Fibroblast of pulmonary artery (primary cell): ENCODE measurements at regions not wholly inside any gene's neighbourhood (a gene's known extent, or its start where the extent isn't known, plus 50 kb on each side); places are given as distances from the start of the nearest gene placed in this dataset.

Source experiments
- DNase-seq: peaks from one replicate; pipeline ENCODE4 v3.0.0-alpha.2; 2010; ENCODE audit warnings: low read depth
- H3K4me3 ChIP-seq: replicated peaks from 2 replicates; pipeline ENCODE4 v1.5.1; 2011; ENCODE audit warnings: low read depth, mild to moderate bottlenecking, control low read depth, low read length, moderate library complexity
- CTCF ChIP-seq: IDR thresholded peaks from 2 replicates; pipeline ENCODE4 v1.5.1; 2011; ENCODE audit warnings: mild to moderate bottlenecking, control low read depth, low read length, inconsistent platforms; ENCODE audit errors: missing control alignments

GRCh38 chr12:91851741-91852477, 293.7 kb downstream of the BTG1 start:
- no peak for TF ChIP-seq CTCF
- no peak overlapping the region for H3K4me3 ChIP-seq
- no peak for DNase-seq

DNA sequence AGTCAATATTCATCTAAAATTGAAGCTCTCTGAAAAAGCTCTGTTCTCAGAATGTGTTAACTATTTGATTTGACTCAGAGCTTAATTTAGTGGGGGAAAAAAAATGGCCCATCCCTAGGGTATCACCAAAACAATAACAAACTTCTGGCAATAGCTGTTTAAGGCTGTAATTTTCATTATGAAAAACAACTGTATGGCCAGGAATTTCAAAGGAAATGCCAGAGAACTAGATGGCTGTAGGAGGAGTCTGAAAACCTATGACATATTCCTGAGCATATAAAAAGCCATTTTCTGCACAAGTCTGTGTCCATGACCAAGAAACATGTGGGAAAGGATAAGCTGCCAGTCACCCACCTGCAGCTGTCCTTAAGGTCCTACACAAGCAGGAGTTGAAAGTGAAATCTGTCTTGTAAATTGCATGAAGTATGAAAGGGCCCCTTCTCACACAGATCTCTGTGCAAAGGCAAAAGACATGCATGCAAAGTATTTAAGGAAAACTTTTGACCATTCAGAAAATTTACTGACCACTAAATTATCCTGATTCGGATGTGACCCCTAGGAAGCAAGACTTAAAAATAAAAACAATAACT, 299.1 kb downstream of the BTG1 start:
- TF ChIP-seq CTCF, result no peak
- peak; percentile 27 for DNase-seq

GRCh38 chr12:91845365-91845764, 300.3 kb downstream of the BTG1 start:
- no peak for DNase-seq
- TF ChIP-seq CTCF, result no peak

More for the DNA sequence above, 299.1 kb downstream of the BTG1 start:
- H3K4me3 ChIP-seq, result no peak overlapping the region

GRCh38 chr12:91841822-91842221, 303.8 kb downstream of the BTG1 start:
- no peak for TF ChIP-seq CTCF
- H3K4me3 ChIP-seq, result no peak overlapping the region
- DNase-seq, result no peak

More at GRCh38 chr12:91845365-91845764, 300.3 kb downstream of the BTG1 start:
- H3K4me3 ChIP-seq, result no peak overlapping the region

DNA sequence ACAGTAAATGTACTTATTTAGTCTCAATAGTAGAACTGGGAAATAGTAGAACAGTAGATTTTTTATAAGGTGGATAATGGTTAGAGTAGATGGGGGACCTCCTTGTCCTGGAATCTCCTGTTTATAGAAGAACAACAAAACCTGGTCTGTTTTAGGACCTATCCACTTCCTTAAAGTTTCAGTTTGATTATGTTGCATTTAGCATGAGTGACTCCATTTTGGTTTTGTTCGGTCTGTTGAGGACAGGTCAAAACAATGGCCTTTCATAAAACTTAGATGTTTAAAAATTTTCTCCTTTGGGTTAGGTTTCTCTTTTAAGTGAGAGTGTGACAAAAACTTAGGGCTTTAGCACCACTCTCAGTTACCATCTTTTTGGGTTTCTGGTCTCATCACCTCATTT, 308.9 kb downstream of the BTG1 start:
- DNase-seq, result no peak
- H3K4me3 ChIP-seq, result no peak overlapping the region
- no peak for TF ChIP-seq CTCF

DNA sequence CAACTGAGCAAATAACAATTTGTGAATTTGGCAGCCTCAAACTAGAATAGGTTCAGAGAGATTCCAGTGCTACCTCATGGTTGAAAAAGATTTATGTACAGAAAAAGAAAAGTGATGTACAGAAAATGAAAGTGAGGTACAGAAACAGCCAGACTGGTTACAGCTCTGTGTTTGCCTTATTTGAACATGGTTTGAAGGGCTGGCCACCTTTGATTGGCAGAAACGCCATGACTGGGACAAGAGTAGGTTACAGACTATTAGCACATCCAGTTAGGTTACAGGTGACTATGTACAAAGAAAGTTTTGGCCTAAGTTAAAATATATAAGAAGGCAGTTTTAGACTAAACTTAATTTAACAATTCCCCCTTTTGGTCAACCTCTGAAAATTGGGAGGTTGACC, 309.4 kb downstream of the BTG1 start:
- no peak for DNase-seq
- no peak for TF ChIP-seq CTCF
- no peak overlapping the region for H3K4me3 ChIP-seq

GRCh38 chr12:91835693-91836092, 310.0 kb downstream of the BTG1 start:
- H3K4me3 ChIP-seq, result no peak overlapping the region
- no peak for DNase-seq
- TF ChIP-seq CTCF, result no peak
